ENCODE measurements at regions not wholly inside any gene's neighbourhood (a gene's known extent, or its start where the extent isn't known, plus 50 kb on each side); places are given as distances from the start of the nearest gene placed in this dataset.

- TF ChIP-seq POLR2A (IDR thresholded peaks at IDR 0.05) (no peak), CTCF (IDR thresholded peaks at IDR 0.05) (no peak)
- Histone ChIP-seq H3K4me1 (peaks cover 0 to 21% (median 4%) of the 10 kb centered on the region in 12 donors), H3K27me3 (peaks cover 0 to 29% (median 8%) of the 10 kb centered on the region in 9 donors)
Measured at GRCh38 chr14:103207388-103208072, 84.3 kb downstream of the TNFAIP2 start.

GRCh38 chr14:103209054-103209453 lies 85.8 kb downstream of the TNFAIP2 start:
- Histone ChIP-seq H3K36me3 (no peaks in the 10 kb centered on the region), H3K27me3 (peaks cover 0 to 29% (median 8%) of the 10 kb centered on the region in 9 donors), H3K4me1 (peaks cover 0 to 21% (median 4%) of the 10 kb centered on the region in 12 donors), H3K27ac (peak overlapping the region in 1 of 12 donors; percentile 47), H3K4me3 (peak overlapping the region in 4 of 12 donors; percentile 50 to 65 (median 63)), H3K9me3 (peaks cover 0 to 13% (median 5%) of the 10 kb centered on the region in 12 donors)
- TF ChIP-seq POLR2A (IDR thresholded peaks at IDR 0.05): no peak
- peak in 1 of 12 donors; percentile 14 for TF ChIP-seq CTCF (IDR thresholded peaks at IDR 0.05)
- intact Hi-C loops (cut with DNase I): no loop called here
- ATAC-seq (no peak), DNase-seq (no peak)
- WGBS, 4 donors: 39 to 66% (median 42%) methylated on average over 2 to 4 of the region's 4 CpGs

More at GRCh38 chr14:103207388-103208072, 84.3 kb downstream of the TNFAIP2 start:
- Histone ChIP-seq H3K9me3 (peaks cover 0 to 18% (median 5%) of the 10 kb centered on the region in 12 donors), H3K4me3 (peak overlapping the region; percentile 17 to 65 (median 52)), H3K36me3 (no peaks in the 10 kb centered on the region), H3K27ac (peak overlapping the region; percentile 7 to 83 (median 64))
- 3 to 20% (median 9%) methylated on average over 20 to 80 of the region's 80 CpGs for WGBS, 4 donors
- DNase-seq: peak in 3 of 5 donors; percentile 36 to 74 (median 55)
- intact Hi-C loops (cut with DNase I): no loop called here
- ATAC-seq: peak; percentile 2 to 68 (median 42)

GRCh38 chr14:103209506-103209905 lies 86.2 kb downstream of the TNFAIP2 start:
- Histone ChIP-seq H3K36me3 (no peaks in the 10 kb centered on the region), H3K27me3 (peaks cover 0 to 29% (median 8%) of the 10 kb centered on the region in 9 donors), H3K27ac (peak overlapping the region in 2 of 12 donors; percentile 16 to 47), H3K4me1 (peaks cover 0 to 21% (median 4%) of the 10 kb centered on the region in 12 donors), H3K4me3 (peak overlapping the region in 1 of 12 donors; percentile 65), H3K9me3 (peaks cover 0 to 9% (median 4%) of the 10 kb centered on the region in 12 donors)
- 55 to 71% (median 64%) methylated on average over 3 of the region's 3 CpGs for whole genome bisulfite sequencing, 4 donors
- intact Hi-C loops (cut with DNase I): no loop called here
- ATAC-seq (no peak), DNase-seq (no peak)
- no peak for TF ChIP-seq CTCF (IDR thresholded peaks at IDR 0.05)
- TF ChIP-seq POLR2A (IDR thresholded peaks at IDR 0.05): no peak

- no peak for TF ChIP-seq CTCF (IDR thresholded peaks at IDR 0.05)
- no peak for TF ChIP-seq POLR2A (IDR thresholded peaks at IDR 0.05)
- H3K36me3 ChIP-seq: no peaks in the 10 kb centered on the region
- ATAC-seq: no peak
- peaks cover 0 to 10% (median 0%) of the 10 kb centered on the region in 12 donors for H3K9me3 ChIP-seq
- no peak for DNase-seq
- peaks cover 0 to 13% (median 0%) of the 10 kb centered on the region in 9 donors for H3K27me3 ChIP-seq
- intact Hi-C loops (cut with DNase I): no loop called here
- H3K4me3 ChIP-seq: no peak overlapping the region
- no peak overlapping the region for H3K27ac ChIP-seq
- 67 to 92% (median 79%) methylated on average over 2 of the region's 2 CpGs for WGBS, 4 donors
- H3K4me1 ChIP-seq: peaks cover 0 to 13% (median 0%) of the 10 kb centered on the region in 12 donors
Measured at GRCh38 chr14:103213331-103213730, 90.1 kb downstream of the TNFAIP2 start.
